Umbilical cord (tissue), 1 donor: ENCODE measurements at regions not wholly inside any gene's neighbourhood (a gene's known extent, or its start where the extent isn't known, plus 50 kb on each side); places are given as distances from the start of the nearest gene placed in this dataset.
"Not testable (repeated sequence)": the region's sequence is repeated elsewhere in the genome, so short reads cannot be mapped to it uniquely, and the experiment has no call there.

Source experiments
- DNase-seq: peaks from one replicate; pipeline ENCODE4 v3.0.0-alpha.2; 2015; ENCODE audit warnings: low spot score

GRCh38 chr21:38913893-38914527 lies 108.3 kb downstream of the ETS2 start:
- DNase-seq: no peak

- peak; percentile 73 for DNase-seq
These were observed 107.6 kb downstream of the ETS2 start for GRCh38 chr21:38913120-38913892.

GRCh38 chr21:38912789-38913119 lies 107.0 kb downstream of the ETS2 start:
- no peak for DNase-seq

GRCh38 chr21:38912102-38912629 lies 106.4 kb downstream of the ETS2 start:
- no peak for DNase-seq

GRCh38 chr21:38911484-38912101 lies 105.9 kb downstream of the ETS2 start:
- no peak for DNase-seq

- DNase-seq: no peak
These were observed 104.8 kb downstream of the ETS2 start for GRCh38 chr21:38910390-38911067.

GRCh38 chr21:38909929-38910328 lies 104.2 kb downstream of the ETS2 start:
- no peak for DNase-seq

- no peak for DNase-seq
These were observed 103.4 kb downstream of the ETS2 start for GRCh38 chr21:38909109-38909508.

- DNase-seq: no peak
These were observed 102.8 kb downstream of the ETS2 start for GRCh38 chr21:38908537-38908936.

- DNase-seq: no peak
These were observed 100.0 kb downstream of the ETS2 start for GRCh38 chr21:38905752-38906151.

- DNase-seq: no peak
These were observed 99.6 kb downstream of the ETS2 start for GRCh38 chr21:38905328-38905727.

- DNase-seq: peak; percentile 91
These were observed 98.0 kb downstream of the ETS2 start for GRCh38 chr21:38903690-38904139.

GRCh38 chr21:38902608-38903445 lies 97.1 kb downstream of the ETS2 start:
- no peak for DNase-seq

GRCh38 chr21:38900499-38900898 lies 94.8 kb downstream of the ETS2 start:
- no peak for DNase-seq

- not testable (repeated sequence) for DNase-seq
These were observed 94.3 kb downstream of the ETS2 start for GRCh38 chr21:38899985-38900384.

GRCh38 chr21:38899277-38899947 lies 93.7 kb downstream of the ETS2 start:
- DNase-seq: no peak

GRCh38 chr21:38898422-38899096 lies 92.8 kb downstream of the ETS2 start:
- DNase-seq: no peak

GRCh38 chr21:38897532-38898421 lies 92.0 kb downstream of the ETS2 start:
- no peak for DNase-seq

- no peak for DNase-seq
These were observed 89.2 kb downstream of the ETS2 start for GRCh38 chr21:38894899-38895298.
